Prostate gland (tissue), 2 donors: ENCODE measurements at regions not wholly inside any gene's neighbourhood (a gene's known extent, or its start where the extent isn't known, plus 50 kb on each side); places are given as distances from the start of the nearest gene placed in this dataset.

ENCODE experiments used
- DNase-seq: peaks from one replicate; pipeline ENCODE4 v3.0.0-alpha.2; 2019; ENCODE audit warnings: low spot score
- H3K27ac ChIP-seq, 2 donors: fragments of 200-600 bp; sonication (generic); 2 replicates each; pipeline ENCODE4 v1.5.1; 2017 to 2019
- H3K27me3 ChIP-seq: fragments of 200-600 bp; sonication (generic); replicated peaks from 2 replicates; pipeline ENCODE4 v1.5.1; 2019; ENCODE audit not compliant: insufficient read depth
- H3K36me3 ChIP-seq, 2 donors: fragments of 200-600 bp; sonication (generic); 1 replicate in 1 of 2; 2 replicates in 1 of 2; pipeline versions ENCODE4 v1.5.1 to v1.8.1; 2017 to 2019
- H3K4me1 ChIP-seq: fragments of 200-600 bp; sonication (generic); replicated peaks from 2 replicates; pipeline ENCODE4 v1.5.1; 2019
- H3K4me3 ChIP-seq, 2 donors: fragments of 200-600 bp; sonication (generic); 2 replicates each; pipeline ENCODE4 v1.5.1; 2017 to 2019
- H3K9me3 ChIP-seq: fragments of 200-600 bp; sonication (generic); 2 replicates; pipeline ENCODE4 v1.5.1; 2017
- POLR2A ChIP-seq: fragments of 450-650 bp; IDR thresholded peaks from one replicate; pipeline ENCODE4 v1.6.1; 2016; ENCODE audit warnings: antibody characterized with exemption, mild to moderate bottlenecking
- POLR2AphosphoS5 ChIP-seq: sonication (generic); formaldehyde crosslinking; IDR thresholded peaks from one replicate; pipeline ENCODE4 v1.6.1; 2017; ENCODE audit warnings: antibody characterized with exemption
- WGBS: methylation state at CpG from one replicate; pipeline ENCODE4 v1.1.5; 2018; 5-methylcytosine and 5-hydroxymethylcytosine counted together
- intact Hi-C: fragments of 100-400 bp; cut with DNase I; formaldehyde crosslinking; loops from one replicate; pipeline ENCODE4 v1.14.2; 2022
- TF ChIP-seq, protein P1 (sequence below), 4 experiments: fragments of 200-600 bp in 2 of 4; fragments of 450-650 bp in 2 of 4; sonication (generic) in 2 of 4; IDR thresholded peaks; 1 replicate in 3 of 4; 2 replicates in 1 of 4; pipeline ENCODE4 v1.5.1; 2016 to 2019; ENCODE audit warnings: antibody characterized with exemption in 4 of 4, mild to moderate bottlenecking in 2 of 4, moderate library complexity in 2 of 4

DNA sequence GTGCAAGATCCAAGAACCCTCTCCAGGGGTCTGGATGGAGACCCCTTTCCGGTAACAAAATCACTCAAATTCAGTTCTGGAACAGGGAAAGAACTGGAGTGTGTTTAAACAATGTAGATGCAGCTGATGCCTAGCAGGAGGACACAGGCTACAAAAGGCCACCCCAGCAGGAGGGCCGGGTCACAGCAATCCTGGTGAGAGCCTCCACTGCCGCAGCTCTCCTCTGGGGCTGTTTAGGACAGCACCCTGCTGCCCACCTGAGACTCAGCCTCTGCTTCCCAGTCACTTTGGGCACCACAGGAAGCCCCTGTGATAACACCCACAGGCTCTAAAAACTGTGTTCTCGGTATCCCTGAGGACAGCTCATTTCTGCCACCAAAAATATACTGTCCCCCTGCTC, 318.7 kb upstream of the NBEA start:
- Histone ChIP-seq H3K9me3 (no peaks in the 10 kb centered on the region), H3K27me3 (no peaks in the 10 kb centered on the region), H3K36me3 (no peaks in the 10 kb centered on the region), H3K4me3 (no peak overlapping the region), H3K27ac (no peak overlapping the region), H3K4me1 (peaks cover 7% of the 10 kb centered on the region)
- no peak for DNase-seq
- no peak for TF ChIP-seq POLR2A
- TF ChIP-seq, protein P1, sequence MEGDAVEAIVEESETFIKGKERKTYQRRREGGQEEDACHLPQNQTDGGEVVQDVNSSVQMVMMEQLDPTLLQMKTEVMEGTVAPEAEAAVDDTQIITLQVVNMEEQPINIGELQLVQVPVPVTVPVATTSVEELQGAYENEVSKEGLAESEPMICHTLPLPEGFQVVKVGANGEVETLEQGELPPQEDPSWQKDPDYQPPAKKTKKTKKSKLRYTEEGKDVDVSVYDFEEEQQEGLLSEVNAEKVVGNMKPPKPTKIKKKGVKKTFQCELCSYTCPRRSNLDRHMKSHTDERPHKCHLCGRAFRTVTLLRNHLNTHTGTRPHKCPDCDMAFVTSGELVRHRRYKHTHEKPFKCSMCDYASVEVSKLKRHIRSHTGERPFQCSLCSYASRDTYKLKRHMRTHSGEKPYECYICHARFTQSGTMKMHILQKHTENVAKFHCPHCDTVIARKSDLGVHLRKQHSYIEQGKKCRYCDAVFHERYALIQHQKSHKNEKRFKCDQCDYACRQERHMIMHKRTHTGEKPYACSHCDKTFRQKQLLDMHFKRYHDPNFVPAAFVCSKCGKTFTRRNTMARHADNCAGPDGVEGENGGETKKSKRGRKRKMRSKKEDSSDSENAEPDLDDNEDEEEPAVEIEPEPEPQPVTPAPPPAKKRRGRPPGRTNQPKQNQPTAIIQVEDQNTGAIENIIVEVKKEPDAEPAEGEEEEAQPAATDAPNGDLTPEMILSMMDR (IDR thresholded peaks at IDR 0.05) = no peak
- no peak for TF ChIP-seq POLR2AphosphoS5
- WGBS = 90% methylated on average over 4 of the region's 4 CpGs
- intact Hi-C loops = no loop called here

DNA sequence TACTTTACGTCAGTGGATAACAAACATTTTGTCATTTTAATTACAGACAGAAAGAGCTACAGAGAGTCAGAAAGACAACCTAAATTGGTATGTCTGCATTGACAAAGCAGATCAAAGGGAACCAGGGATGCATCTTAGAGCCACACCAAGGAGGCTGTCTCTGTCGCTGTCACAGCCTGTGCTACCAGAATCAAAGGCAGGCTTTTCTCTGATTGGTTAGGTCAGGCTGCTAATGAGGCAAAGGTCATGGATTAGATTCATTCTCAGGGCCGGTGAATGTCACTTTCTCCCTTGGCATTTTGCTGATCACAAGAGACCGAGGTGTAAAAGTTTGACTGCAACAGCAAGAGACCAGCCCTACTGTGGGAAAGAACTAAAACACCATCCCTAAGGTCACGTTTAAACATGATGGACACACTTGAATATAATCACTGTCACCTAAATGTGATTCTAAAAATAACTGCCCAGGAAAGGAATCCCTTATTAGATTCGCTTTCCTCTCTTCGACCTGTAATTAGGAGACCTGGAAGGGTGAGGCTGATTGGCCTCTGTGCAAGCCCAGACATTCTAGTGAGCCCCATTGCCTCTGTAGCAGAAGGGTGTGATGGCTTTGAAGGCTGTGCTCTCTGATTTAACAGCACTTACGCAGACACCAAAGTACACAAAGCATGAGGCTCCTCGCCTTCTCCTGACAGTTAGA, 314.4 kb upstream of the NBEA start:
- TF ChIP-seq POLR2A (no peak), POLR2AphosphoS5 (peak; percentile 8)
- TF ChIP-seq, protein P1 (IDR thresholded peaks at IDR 0.05) = no peak
- H3K27me3 ChIP-seq = no peaks in the 10 kb centered on the region
- peak overlapping the region in 1 of 2 donors; percentile 8 for H3K27ac ChIP-seq
- no peak overlapping the region for H3K4me3 ChIP-seq
- H3K36me3 ChIP-seq = no peaks in the 10 kb centered on the region
- 40% methylated on average over 9 of the region's 9 CpGs for WGBS
- no peaks in the 10 kb centered on the region for H3K9me3 ChIP-seq
- peak; percentile 12 for DNase-seq
- intact Hi-C loops = no loop called here
- peaks cover 10% of the 10 kb centered on the region for H3K4me1 ChIP-seq

DNA sequence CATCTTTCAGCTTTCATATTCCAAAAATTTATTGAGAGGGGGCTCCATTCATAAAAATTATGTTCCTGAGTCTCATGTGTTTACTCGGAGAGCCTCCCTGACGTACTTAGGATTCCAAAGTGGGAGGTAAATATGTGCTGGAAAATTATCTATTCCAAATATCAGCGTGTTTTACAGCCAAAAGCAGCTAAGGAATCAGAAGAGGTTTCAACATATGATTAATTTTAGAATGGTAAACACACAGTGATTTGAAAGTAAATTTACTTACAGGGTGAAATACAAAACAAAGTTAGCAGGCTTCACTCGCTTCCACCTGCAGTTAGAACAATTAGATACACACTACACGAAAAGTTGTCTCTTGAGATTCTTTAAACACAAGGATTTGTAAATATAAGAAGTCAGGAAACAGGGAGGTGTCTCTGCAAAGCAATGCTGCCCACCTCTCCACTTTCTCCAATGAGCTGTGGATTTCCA, 313.8 kb upstream of the NBEA start:
- Histone ChIP-seq H3K27ac (peak overlapping the region in 1 of 2 donors; percentile 8), H3K27me3 (no peaks in the 10 kb centered on the region), H3K9me3 (no peaks in the 10 kb centered on the region), H3K4me3 (no peak overlapping the region), H3K4me1 (peaks cover 10% of the 10 kb centered on the region), H3K36me3 (no peaks in the 10 kb centered on the region)
- intact Hi-C loops = no loop called here
- TF ChIP-seq POLR2AphosphoS5 (no peak), POLR2A (no peak)
- TF ChIP-seq, protein P1 (IDR thresholded peaks at IDR 0.05) = no peak
- 28% methylated on average over 5 of the region's 5 CpGs for WGBS
- no peak for DNase-seq

DNA sequence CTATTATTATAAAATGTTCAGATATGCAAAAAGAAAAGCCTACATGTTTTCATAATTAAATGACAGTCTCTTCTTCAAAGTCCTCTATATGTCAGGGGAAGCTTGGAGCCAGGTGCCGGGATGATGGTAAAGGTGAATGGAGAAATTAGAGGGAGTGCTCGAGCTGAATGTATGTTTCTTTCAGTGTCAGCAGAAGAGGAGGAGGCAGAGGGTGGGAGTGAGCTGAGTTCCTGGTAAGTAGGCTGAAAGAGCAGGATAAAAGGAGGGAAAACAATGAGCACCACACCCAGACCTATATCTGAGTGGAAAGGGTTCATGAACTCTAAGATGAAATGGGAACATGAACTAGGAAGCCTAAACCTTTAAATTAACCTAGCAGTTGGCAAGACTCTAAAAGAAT, 307.6 kb upstream of the NBEA start:
- TF ChIP-seq, protein P1 (IDR thresholded peaks at IDR 0.05) = no peak
- TF ChIP-seq POLR2AphosphoS5 (no peak), POLR2A (no peak)
- intact Hi-C loops = no loop called here
- H3K27ac ChIP-seq = no peak overlapping the region
- DNase-seq = no peak
- H3K36me3 ChIP-seq = no peaks in the 10 kb centered on the region
- no peak overlapping the region for H3K4me3 ChIP-seq
- no peaks in the 10 kb centered on the region for H3K27me3 ChIP-seq
- no peaks in the 10 kb centered on the region for H3K4me1 ChIP-seq
- H3K9me3 ChIP-seq = no peaks in the 10 kb centered on the region
- WGBS = 63% methylated on average over 2 of the region's 2 CpGs

DNA sequence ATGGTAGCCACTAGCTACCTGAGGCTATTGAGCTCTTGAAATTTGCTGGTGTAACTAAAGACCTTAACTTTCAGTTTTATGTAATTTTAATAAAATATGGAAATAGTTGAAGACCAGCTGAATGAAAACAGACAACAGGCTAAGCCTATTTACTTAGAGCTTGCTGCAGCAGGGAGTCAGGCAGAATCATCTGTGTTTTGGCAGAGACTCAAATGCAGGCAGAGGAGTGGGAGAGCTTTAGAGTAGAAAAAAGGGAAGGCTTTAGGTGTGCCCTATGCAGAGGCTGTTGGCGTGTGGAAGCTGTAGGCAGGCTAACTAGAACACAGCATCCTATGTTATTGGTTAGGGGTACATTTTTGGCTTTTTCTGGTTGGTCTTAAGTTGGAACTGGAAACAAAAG, 304.9 kb upstream of the NBEA start:
- intact Hi-C loops = no loop called here
- H3K27me3 ChIP-seq = no peaks in the 10 kb centered on the region
- WGBS = 67% methylated on average over 1 of the region's 1 CpG
- H3K4me1 ChIP-seq = no peaks in the 10 kb centered on the region
- no peak overlapping the region for H3K27ac ChIP-seq
- TF ChIP-seq POLR2AphosphoS5 (no peak), POLR2A (no peak)
- TF ChIP-seq, protein P1 (IDR thresholded peaks at IDR 0.05) = no peak
- no peak overlapping the region for H3K4me3 ChIP-seq
- H3K9me3 ChIP-seq = no peaks in the 10 kb centered on the region
- DNase-seq = no peak
- no peaks in the 10 kb centered on the region for H3K36me3 ChIP-seq
